ENCODE measurements at regions not wholly inside any gene's neighbourhood (a gene's known extent, or its start where the extent isn't known, plus 50 kb on each side); places are given as distances from the start of the nearest gene placed in this dataset.

- no peak for TF ChIP-seq CTCF (conservative IDR thresholded peaks at IDR 0.05; ENCODE audit: low read depth, low read length)
- H3K4me3 ChIP-seq (ENCODE audit: low read depth, low read length): no peak overlapping the region
- no peak for DNase-seq (ENCODE audit: low read depth)
Measured at GRCh38 chr5:88384886-88385285, 116.2 kb upstream of the TMEM161B start.

- TF ChIP-seq CTCF (conservative IDR thresholded peaks at IDR 0.05; ENCODE audit: low read depth, low read length): no peak
- no peak for DNase-seq (ENCODE audit: low read depth)
- no peak overlapping the region for H3K4me3 ChIP-seq (ENCODE audit: low read depth, low read length)
Measured at GRCh38 chr5:88380332-88380731, 111.7 kb upstream of the TMEM161B start.

- no peak for DNase-seq (ENCODE audit: low read depth)
- no peak for TF ChIP-seq CTCF (conservative IDR thresholded peaks at IDR 0.05; ENCODE audit: low read depth, low read length)
- H3K4me3 ChIP-seq (ENCODE audit: low read depth, low read length): no peak overlapping the region
Measured at GRCh38 chr5:88377705-88378656, 109.3 kb upstream of the TMEM161B start.

- TF ChIP-seq CTCF (conservative IDR thresholded peaks at IDR 0.05; ENCODE audit: low read depth, low read length): no peak
- H3K4me3 ChIP-seq (ENCODE audit: low read depth, low read length): no peak overlapping the region
- no peak for DNase-seq (ENCODE audit: low read depth)
Measured at GRCh38 chr5:88377240-88377639, 108.6 kb upstream of the TMEM161B start.

GRCh38 chr5:88376728-88377127, 108.1 kb upstream of the TMEM161B start:
- DNase-seq (ENCODE audit: low read depth): no peak
- H3K4me3 ChIP-seq (ENCODE audit: low read depth, low read length): no peak overlapping the region
- no peak for TF ChIP-seq CTCF (conservative IDR thresholded peaks at IDR 0.05; ENCODE audit: low read depth, low read length)

- DNase-seq (ENCODE audit: low read depth): no peak
- no peak for TF ChIP-seq CTCF (conservative IDR thresholded peaks at IDR 0.05; ENCODE audit: low read depth, low read length)
- H3K4me3 ChIP-seq (ENCODE audit: low read depth, low read length): no peak overlapping the region
Measured at GRCh38 chr5:88374391-88374790, 105.7 kb upstream of the TMEM161B start.

- no peak for DNase-seq (ENCODE audit: low read depth)
- no peak overlapping the region for H3K4me3 ChIP-seq (ENCODE audit: low read depth, low read length)
- no peak for TF ChIP-seq CTCF (conservative IDR thresholded peaks at IDR 0.05; ENCODE audit: low read depth, low read length)
Measured at GRCh38 chr5:88370824-88371223, 102.2 kb upstream of the TMEM161B start.

Measured in choroid plexus epithelial cell (primary cell).